Fibroblast of lung (primary cell): ENCODE measurements at regions not wholly inside any gene's neighbourhood (a gene's known extent, or its start where the extent isn't known, plus 50 kb on each side); places are given as distances from the start of the nearest gene placed in this dataset.

ENCODE experiments used
- DNase-seq, 2 donors: peaks; one replicate each; pipeline versions ENCODE4 v3.0.0 to v3.0.0-alpha.2; 2010; ENCODE audit warnings: low read depth in 2 of 2
- H2AFZ ChIP-seq: 2 replicates; pipeline ENCODE4 v1.5.1; 2012; ENCODE audit warnings: low read length, control low read depth, inconsistent platforms
- H3K27ac ChIP-seq: 2 replicates; pipeline ENCODE4 v1.5.1; 2011; ENCODE audit warnings: low read length, control low read depth; ENCODE audit not compliant: insufficient read depth
- H3K27me3 ChIP-seq: 2 replicates; pipeline ENCODE4 v1.5.1; 2011; ENCODE audit warnings: mild to moderate bottlenecking, low read length; ENCODE audit not compliant: control insufficient read depth, insufficient read depth
- H3K36me3 ChIP-seq: 2 replicates; pipeline ENCODE4 v1.5.1; 2011; ENCODE audit warnings: low read length; ENCODE audit not compliant: control insufficient read depth, insufficient read depth
- H3K4me1 ChIP-seq: 2 replicates; pipeline ENCODE4 v1.5.1; 2011; ENCODE audit warnings: low read length; ENCODE audit not compliant: control insufficient read depth, insufficient read depth; ENCODE audit errors: extremely low read depth
- H3K4me2 ChIP-seq: 2 replicates; pipeline ENCODE4 v1.5.1; 2011; ENCODE audit warnings: low read length, control low read depth; ENCODE audit not compliant: insufficient read depth; ENCODE audit errors: extremely low read depth
- H3K4me3 ChIP-seq, 4 experiments: fragments of 200-600 bp in 1 of 4; sonication (generic) in 1 of 4; replicated peaks in 1 of 4; 2 replicates each; pipeline ENCODE4 v1.5.1; 2011 to 2016; ENCODE audit warnings: low read length in 4 of 4, low read depth in 3 of 4, mild to moderate bottlenecking in 3 of 4, control low read depth in 2 of 4, inconsistent platforms in 1 of 4, mixed read lengths in 1 of 4; ENCODE audit not compliant: insufficient read depth in 1 of 4; ENCODE audit errors: control extremely low read depth in 1 of 4
- H3K79me2 ChIP-seq: 2 replicates; pipeline ENCODE4 v1.5.1; 2012; ENCODE audit warnings: mild to moderate bottlenecking, low read length, inconsistent platforms; ENCODE audit not compliant: control insufficient read depth, insufficient read depth
- H3K9ac ChIP-seq: 2 replicates; pipeline ENCODE4 v1.5.1; 2011; ENCODE audit warnings: mild to moderate bottlenecking, low read length, control low read depth; ENCODE audit not compliant: insufficient read depth
- H3K9me3 ChIP-seq: 2 replicates; pipeline ENCODE4 v1.5.1; 2012; ENCODE audit warnings: low read depth, low read length; ENCODE audit not compliant: control insufficient read depth, insufficient read depth
- H4K20me1 ChIP-seq: 2 replicates; pipeline ENCODE4 v1.5.1; 2011; ENCODE audit warnings: low read length; ENCODE audit not compliant: control insufficient read depth, insufficient read depth; ENCODE audit errors: extremely low read depth
- CTCF ChIP-seq, 2 donors: IDR thresholded peaks in 1 of 2; conservative IDR thresholded peaks in 1 of 2; 1 replicate in 1 of 2; 2 replicates in 1 of 2; pipeline ENCODE4 v1.5.1; 2011 to 2012; ENCODE audit warnings: low read length in 2 of 2, control low read depth in 1 of 2, inconsistent platforms in 1 of 2, low read depth in 1 of 2, mild to moderate bottlenecking in 1 of 2
- EZH2 ChIP-seq: IDR thresholded peaks from 2 replicates; pipeline ENCODE4 v1.5.1; 2012; ENCODE audit warnings: low read length, control low read depth, mild to moderate bottlenecking; ENCODE audit errors: missing control alignments

GRCh38 chr3:118511402-118511801, 523.2 kb downstream of the IGSF11 start:
- Histone ChIP-seq H4K20me1 (no peaks in the 10 kb centered on the region), H3K79me2 (no peaks in the 10 kb centered on the region), H3K27ac (no peak overlapping the region), H3K4me3 (no peak overlapping the region), H3K36me3 (no peaks in the 10 kb centered on the region), H3K9ac (no peak overlapping the region), H3K9me3 (no peaks in the 10 kb centered on the region), H3K4me2 (no peak overlapping the region), H2AFZ (no peak overlapping the region), H3K4me1 (no peaks in the 10 kb centered on the region), H3K27me3 (no peaks in the 10 kb centered on the region)
- TF ChIP-seq EZH2 (no peak), CTCF (conservative IDR thresholded peaks at IDR 0.05 in 1 of 2, IDR thresholded peaks at IDR 0.05 in 1 of 2; ENCODE audit: low read depth in 1 of 2, low read length in 2 of 2) (no peak)
- DNase-seq, result no peak

- DNase-seq, result no peak
- Histone ChIP-seq H3K4me1 (no peaks in the 10 kb centered on the region), H4K20me1 (no peaks in the 10 kb centered on the region), H3K4me2 (no peak overlapping the region), H3K4me3 (no peak overlapping the region), H2AFZ (no peak overlapping the region), H3K9me3 (no peaks in the 10 kb centered on the region), H3K36me3 (no peaks in the 10 kb centered on the region), H3K27me3 (no peaks in the 10 kb centered on the region), H3K27ac (no peak overlapping the region), H3K79me2 (no peaks in the 10 kb centered on the region), H3K9ac (no peak overlapping the region)
- TF ChIP-seq EZH2, result no peak
- TF ChIP-seq CTCF (conservative IDR thresholded peaks at IDR 0.05 in 1 of 2, IDR thresholded peaks at IDR 0.05 in 1 of 2; ENCODE audit: low read depth in 1 of 2, low read length in 2 of 2), result no peak
Measured at GRCh38 chr3:118512301-118512700, 522.3 kb downstream of the IGSF11 start.

GRCh38 chr3:118525077-118525476, 509.6 kb downstream of the IGSF11 start:
- no peak overlapping the region for H3K4me2 ChIP-seq
- no peaks in the 10 kb centered on the region for H3K9me3 ChIP-seq
- no peak overlapping the region for H3K9ac ChIP-seq
- H3K27me3 ChIP-seq, result no peaks in the 10 kb centered on the region
- no peaks in the 10 kb centered on the region for H3K79me2 ChIP-seq
- H3K36me3 ChIP-seq, result no peaks in the 10 kb centered on the region
- no peak for DNase-seq
- H3K4me3 ChIP-seq, result no peak overlapping the region
- H2AFZ ChIP-seq, result no peak overlapping the region
- no peaks in the 10 kb centered on the region for H3K4me1 ChIP-seq
- TF ChIP-seq CTCF (conservative IDR thresholded peaks at IDR 0.05 in 1 of 2, IDR thresholded peaks at IDR 0.05 in 1 of 2; ENCODE audit: low read depth in 1 of 2, low read length in 2 of 2), result no peak
- no peak for TF ChIP-seq EZH2
- H4K20me1 ChIP-seq, result no peaks in the 10 kb centered on the region
- no peak overlapping the region for H3K27ac ChIP-seq
